Naive thymus-derived CD8-positive, alpha-beta T cell (primary cell): ENCODE measurements at regions not wholly inside any gene's neighbourhood (a gene's known extent, or its start where the extent isn't known, plus 50 kb on each side); places are given as distances from the start of the nearest gene placed in this dataset.

Source experiments
- ATAC-seq, 2 donors: fragments of 150-1000 bp; cut with Tn5 transposase in 1 of 2; sonication (Bioruptor Pico), chemical (Tn5 transposase) in 1 of 2; 1 replicate in 1 of 2; 2 replicates in 1 of 2; pipeline ENCODE4 v1.10.0; 2021; ENCODE audit warnings: mild to moderate bottlenecking in 2 of 2, moderate library complexity in 2 of 2
- POLR2A ChIA-PET: fragments of 350-600 bp; sonication (Branson Sonifier 250); formaldehyde crosslinking; loops from one replicate; lab custom pipeline; 2021; ENCODE audit warnings: antibody characterized with exemption; lab: Charles Lee
- DNase-seq, 10 donors: peaks; one replicate each; pipeline versions ENCODE4 v3.0.0 to v3.0.0-alpha.2; 2020 to 2022
- H3K27ac Mint-ChIP-seq, 10 donors: one replicate each; pipeline ENCODE4 v1.8.0; 2020 to 2022; ENCODE audit warnings: mild to moderate bottlenecking in 10 of 10, mixed read lengths in 10 of 10, moderate library complexity in 4 of 10, inconsistent platforms in 1 of 10
- H3K27me3 Mint-ChIP-seq, 5 donors: one replicate each; pipeline ENCODE4 v1.8.0; 2021 to 2022; ENCODE audit warnings: mixed read lengths in 5 of 5
- H3K36me3 Mint-ChIP-seq, 3 donors: one replicate each; pipeline ENCODE4 v1.8.0; 2020 to 2022; ENCODE audit warnings: mixed read lengths in 3 of 3, mild to moderate bottlenecking in 2 of 3, inconsistent platforms in 1 of 3
- H3K4me1 Mint-ChIP-seq, 4 donors: one replicate each; pipeline ENCODE4 v1.8.0; 2021 to 2022; ENCODE audit warnings: mixed read lengths in 4 of 4
- H3K4me3 Mint-ChIP-seq, 10 donors: one replicate each; pipeline ENCODE4 v1.8.0; 2020 to 2022; ENCODE audit warnings: mild to moderate bottlenecking in 10 of 10, mixed read lengths in 10 of 10, moderate library complexity in 6 of 10, inconsistent platforms in 1 of 10
- H3K9me3 Mint-ChIP-seq, 9 donors: one replicate each; pipeline ENCODE4 v1.8.0; 2020 to 2022; ENCODE audit warnings: mixed read lengths in 9 of 9, mild to moderate bottlenecking in 3 of 9, inconsistent platforms in 1 of 9, moderate library complexity in 1 of 9

DNA sequence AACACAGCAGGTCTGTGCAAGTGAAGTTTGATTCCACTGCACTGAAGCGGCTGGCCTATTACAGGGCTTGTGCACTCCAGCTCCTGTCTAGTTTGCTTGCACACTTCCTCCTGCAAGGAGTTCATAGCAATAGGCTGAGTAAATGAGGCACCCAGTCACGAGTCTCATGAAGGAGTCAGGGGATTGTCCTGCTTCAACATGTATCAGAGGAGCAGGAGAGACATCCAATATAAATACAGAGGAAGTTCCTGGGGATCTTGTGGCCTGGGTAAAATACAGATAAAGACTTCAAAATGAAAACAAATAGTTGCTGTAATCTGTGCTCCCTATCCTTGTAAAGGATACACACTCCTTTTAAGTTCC lies 259.9 kb downstream of the SLITRK1 start:
- H3K36me3 Mint-ChIP-seq: no peaks in the 10 kb centered on the region
- POLR2A ChIA-PET: no interaction called here

DNA sequence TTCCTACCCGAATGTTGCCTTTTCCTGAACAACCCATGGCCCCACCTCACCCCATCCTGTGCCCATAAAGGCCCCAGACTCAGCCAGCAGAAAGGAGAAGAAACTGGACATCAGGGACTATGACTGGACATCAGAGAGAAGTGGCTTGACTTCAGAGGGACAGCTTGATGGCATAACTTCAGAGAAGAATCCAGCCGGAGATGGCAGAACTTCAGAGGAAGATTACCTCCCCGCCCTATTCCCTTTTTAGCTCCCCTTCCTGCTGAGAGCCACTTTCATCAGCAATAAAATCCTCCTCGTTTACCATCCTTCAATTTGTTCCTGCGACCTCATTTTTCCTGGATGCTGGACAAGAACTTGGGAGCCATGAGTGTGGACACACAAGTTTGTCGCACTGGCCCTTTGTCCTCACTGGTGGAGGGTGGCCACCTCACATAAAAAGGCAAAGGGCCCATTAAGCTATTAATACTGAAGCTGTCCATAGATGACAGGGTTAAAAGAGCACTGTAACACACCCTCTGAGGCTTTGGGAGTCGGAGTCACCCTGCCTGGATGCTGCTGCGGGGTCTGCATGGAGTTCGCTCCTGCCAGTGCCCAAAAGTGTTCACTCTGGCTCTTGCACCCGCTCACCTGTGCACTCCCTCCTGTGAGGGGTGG lies 260.4 kb downstream of the SLITRK1 start:
- POLR2A ChIA-PET: no interaction called here
- no peak for ATAC-seq
- H3K4me1 Mint-ChIP-seq: no peaks in the 10 kb centered on the region
- no peak for DNase-seq
- no peak overlapping the region for H3K4me3 Mint-ChIP-seq
- no peaks in the 10 kb centered on the region for H3K27me3 Mint-ChIP-seq
- H3K27ac Mint-ChIP-seq: no peak overlapping the region
- no peaks in the 10 kb centered on the region for H3K36me3 Mint-ChIP-seq
- peaks cover 0 to 14% (median 4%) of the 10 kb centered on the region in 9 donors for H3K9me3 Mint-ChIP-seq

More for the DNA sequence above, 259.9 kb downstream of the SLITRK1 start:
- Mint-ChIP-seq H3K27ac (no peak overlapping the region), H3K9me3 (peaks cover 0 to 11% (median 4%) of the 10 kb centered on the region in 9 donors), H3K4me1 (no peaks in the 10 kb centered on the region), H3K27me3 (no peaks in the 10 kb centered on the region), H3K4me3 (no peak overlapping the region)
- ATAC-seq (no peak), DNase-seq (no peak)

DNA sequence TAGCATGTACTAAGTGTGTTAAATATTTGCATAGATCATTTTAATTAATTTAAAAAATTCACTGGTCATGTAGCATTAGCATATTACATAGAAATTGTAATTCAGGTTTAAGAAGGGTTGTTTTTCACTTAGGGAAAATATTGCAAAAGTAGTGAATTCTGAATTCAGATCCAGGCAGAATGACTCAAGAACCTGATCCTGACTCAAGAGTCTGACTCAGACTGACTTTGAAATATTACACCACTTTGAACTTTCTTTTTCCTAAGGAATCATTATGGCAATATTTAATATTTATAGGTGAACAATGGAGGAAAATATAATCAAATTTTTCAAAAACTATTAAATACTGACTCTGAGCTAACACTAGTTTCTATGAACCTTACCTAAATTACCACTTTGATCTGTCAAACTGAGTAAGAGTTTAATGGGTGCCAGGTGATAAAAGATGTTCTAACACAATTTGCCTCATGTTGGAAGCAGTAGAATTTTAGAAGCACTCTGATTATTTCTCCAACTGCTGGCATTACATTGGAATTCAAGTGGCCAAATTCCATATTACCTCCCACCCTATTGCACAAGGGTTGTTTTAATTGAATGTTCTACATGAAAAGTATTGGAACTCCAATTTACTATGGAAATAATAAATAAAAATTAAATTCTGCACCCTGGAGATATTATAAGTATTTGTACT lies 261.6 kb downstream of the SLITRK1 start:
- H3K36me3 Mint-ChIP-seq: no peaks in the 10 kb centered on the region
- H3K27ac Mint-ChIP-seq: no peak overlapping the region
- ATAC-seq (no peak), DNase-seq (no peak)
- H3K4me3 Mint-ChIP-seq: no peak overlapping the region
- peaks cover 0 to 14% (median 4%) of the 10 kb centered on the region in 9 donors for H3K9me3 Mint-ChIP-seq
- POLR2A ChIA-PET: no interaction called here
- no peaks in the 10 kb centered on the region for H3K4me1 Mint-ChIP-seq
- no peaks in the 10 kb centered on the region for H3K27me3 Mint-ChIP-seq

DNA sequence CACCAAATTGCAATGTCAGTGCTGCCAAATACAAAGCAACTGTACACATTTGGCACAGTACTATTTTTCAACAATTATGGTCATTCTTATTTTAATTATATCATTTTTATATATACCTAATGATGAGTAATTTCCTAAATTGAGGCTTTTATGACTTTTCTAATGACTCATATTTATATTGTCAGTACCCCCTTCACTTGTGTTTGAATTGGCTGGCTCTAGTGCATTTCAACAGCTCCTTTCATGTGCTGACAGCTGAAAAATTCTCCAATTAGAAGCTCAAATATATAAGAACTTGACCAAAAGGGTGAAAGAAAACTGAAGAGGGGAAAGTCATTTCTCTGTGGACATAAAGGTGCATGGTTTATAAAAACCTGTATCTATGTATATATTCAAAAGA lies 263.3 kb downstream of the SLITRK1 start:
- ATAC-seq (no peak), DNase-seq (no peak)
- H3K9me3 Mint-ChIP-seq: peaks cover 0 to 12% (median 4%) of the 10 kb centered on the region in 9 donors
- POLR2A ChIA-PET: no interaction called here
- no peak overlapping the region for H3K27ac Mint-ChIP-seq
- no peaks in the 10 kb centered on the region for H3K4me1 Mint-ChIP-seq
- H3K36me3 Mint-ChIP-seq: no peaks in the 10 kb centered on the region
- H3K4me3 Mint-ChIP-seq: no peak overlapping the region
- no peaks in the 10 kb centered on the region for H3K27me3 Mint-ChIP-seq

DNA sequence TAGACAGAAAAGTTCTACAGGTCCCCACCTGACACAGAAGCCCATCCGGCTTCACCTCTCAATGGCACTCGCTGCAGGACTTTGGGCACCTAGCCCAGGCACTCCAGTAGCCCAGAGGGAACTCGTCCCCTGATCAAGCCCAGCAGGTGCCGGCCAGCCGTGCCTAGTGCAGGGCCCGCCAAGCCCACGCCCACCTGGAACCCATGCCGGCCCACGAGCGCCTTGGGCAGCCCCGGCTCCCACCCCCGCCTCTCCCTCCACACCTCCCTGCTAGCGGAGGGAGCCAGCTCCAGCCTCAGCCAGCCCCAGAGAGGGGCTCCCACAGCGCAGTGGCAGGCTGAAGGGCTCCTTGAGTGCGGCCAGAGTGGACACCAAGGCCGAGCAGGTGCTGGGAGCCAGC lies 268.8 kb downstream of the SLITRK1 start:
- H3K36me3 Mint-ChIP-seq: no peaks in the 10 kb centered on the region
- H3K27me3 Mint-ChIP-seq: no peaks in the 10 kb centered on the region
- peaks cover 5 to 23% (median 15%) of the 10 kb centered on the region in 9 donors for H3K9me3 Mint-ChIP-seq
- H3K4me3 Mint-ChIP-seq: no peak overlapping the region
- POLR2A ChIA-PET: no interaction called here
- no peak for ATAC-seq
- no peak overlapping the region for H3K27ac Mint-ChIP-seq
- no peaks in the 10 kb centered on the region for H3K4me1 Mint-ChIP-seq
- no peak for DNase-seq

DNA sequence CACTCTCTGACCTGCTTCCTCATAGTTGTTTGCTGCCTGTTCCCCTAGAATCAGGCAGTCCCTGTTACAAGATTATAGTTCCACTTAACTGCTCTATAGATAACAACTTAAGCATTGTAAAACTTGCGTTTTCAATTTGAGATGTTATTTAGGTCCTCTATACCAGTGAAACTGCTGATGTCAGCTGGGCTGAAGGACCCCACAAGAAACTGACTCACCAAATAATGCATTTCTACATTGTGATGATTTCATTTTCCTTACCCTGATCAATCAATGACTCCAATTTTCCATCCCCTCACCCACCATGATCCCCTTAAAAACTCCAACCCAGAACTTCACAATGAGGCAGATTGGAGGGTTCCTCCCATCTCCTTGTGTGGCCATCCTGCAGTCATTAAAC lies 280.7 kb downstream of the SLITRK1 start:
- ATAC-seq: no peak
- no peaks in the 10 kb centered on the region for H3K27me3 Mint-ChIP-seq

DNA sequence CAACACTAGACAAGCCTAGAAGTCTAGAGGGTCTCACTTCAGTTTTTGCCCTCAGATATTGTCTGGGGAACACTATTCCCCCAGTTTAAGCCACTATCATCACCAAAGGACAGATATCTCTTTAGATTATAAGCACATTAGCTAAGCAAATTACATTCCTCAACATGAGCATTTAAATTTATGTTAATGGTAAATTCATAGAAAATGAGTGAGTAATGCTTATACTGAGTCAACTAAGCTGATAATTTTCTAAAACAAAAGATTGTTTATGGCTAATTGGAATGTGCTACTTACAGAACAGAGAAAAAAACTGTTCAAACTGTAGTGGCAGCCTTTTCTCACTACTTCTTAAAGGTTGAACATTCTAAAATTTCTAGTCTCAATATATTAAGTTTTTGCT lies 290.2 kb downstream of the SLITRK1 start:
- Mint-ChIP-seq H3K4me1 (no peaks in the 10 kb centered on the region), H3K27ac (no peak overlapping the region), H3K4me3 (no peak overlapping the region), H3K9me3 (peaks cover 0 to 4% (median 0%) of the 10 kb centered on the region in 9 donors), H3K36me3 (no peaks in the 10 kb centered on the region), H3K27me3 (no peaks in the 10 kb centered on the region)
- POLR2A ChIA-PET: no interaction called here
- ATAC-seq (no peak), DNase-seq (no peak)

More for the DNA sequence above, 280.7 kb downstream of the SLITRK1 start:
- Mint-ChIP-seq H3K4me1 (no peaks in the 10 kb centered on the region), H3K4me3 (no peak overlapping the region), H3K36me3 (no peaks in the 10 kb centered on the region), H3K27ac (no peak overlapping the region), H3K9me3 (peaks cover 0 to 8% (median 0%) of the 10 kb centered on the region in 9 donors)
- POLR2A ChIA-PET: no interaction called here
- DNase-seq: no peak

DNA sequence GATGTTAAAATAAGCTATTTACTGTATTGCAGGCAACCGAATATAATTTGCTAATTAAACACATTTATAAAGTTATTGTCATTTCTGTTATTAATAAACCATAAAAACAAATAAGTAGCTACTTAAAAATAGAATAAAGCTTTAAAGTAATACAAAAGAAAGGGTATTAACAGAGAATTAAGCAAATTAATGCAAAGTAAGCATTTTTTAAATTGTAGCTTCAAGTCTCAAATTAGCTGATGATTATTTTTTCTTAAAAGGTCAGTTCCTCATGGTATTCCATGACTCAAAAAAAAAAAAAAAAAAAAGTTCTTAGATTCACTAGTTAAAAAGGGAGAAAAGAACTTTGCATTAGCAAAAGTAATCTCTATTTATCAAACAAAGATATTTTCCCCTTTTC lies 292.5 kb downstream of the SLITRK1 start:
- no peak overlapping the region for H3K4me3 Mint-ChIP-seq
- H3K9me3 Mint-ChIP-seq: peaks cover 0 to 8% (median 0%) of the 10 kb centered on the region in 9 donors
- no peak overlapping the region for H3K27ac Mint-ChIP-seq
- no peaks in the 10 kb centered on the region for H3K27me3 Mint-ChIP-seq
- no peak for ATAC-seq
- H3K36me3 Mint-ChIP-seq: no peaks in the 10 kb centered on the region
- POLR2A ChIA-PET: no interaction called here
- no peaks in the 10 kb centered on the region for H3K4me1 Mint-ChIP-seq
- DNase-seq: no peak

DNA sequence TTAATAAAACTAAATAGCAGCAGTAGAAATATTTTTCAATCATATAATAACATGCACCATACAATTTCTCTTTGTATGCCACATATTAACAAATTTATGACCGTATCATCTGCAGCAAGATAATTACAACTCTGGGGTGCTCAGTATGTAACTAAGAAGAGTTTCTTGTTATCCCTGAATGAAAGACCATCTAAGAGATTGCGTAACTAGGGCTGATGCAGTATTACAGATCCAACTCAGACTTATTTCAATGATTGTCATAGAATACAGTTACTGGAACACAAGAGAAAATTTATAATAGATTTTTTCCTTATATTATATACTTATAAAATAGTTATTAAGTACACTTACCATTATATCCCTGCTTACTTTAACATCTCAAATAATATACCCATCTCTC lies 305.1 kb downstream of the SLITRK1 start:
- DNase-seq: no peak
- Mint-ChIP-seq H3K4me3 (no peak overlapping the region), H3K27ac (no peak overlapping the region), H3K9me3 (peaks cover 0 to 24% (median 0%) of the 10 kb centered on the region in 9 donors), H3K27me3 (no peaks in the 10 kb centered on the region), H3K36me3 (no peaks in the 10 kb centered on the region), H3K4me1 (no peaks in the 10 kb centered on the region)
- ATAC-seq: no peak
- POLR2A ChIA-PET: no interaction called here

DNA sequence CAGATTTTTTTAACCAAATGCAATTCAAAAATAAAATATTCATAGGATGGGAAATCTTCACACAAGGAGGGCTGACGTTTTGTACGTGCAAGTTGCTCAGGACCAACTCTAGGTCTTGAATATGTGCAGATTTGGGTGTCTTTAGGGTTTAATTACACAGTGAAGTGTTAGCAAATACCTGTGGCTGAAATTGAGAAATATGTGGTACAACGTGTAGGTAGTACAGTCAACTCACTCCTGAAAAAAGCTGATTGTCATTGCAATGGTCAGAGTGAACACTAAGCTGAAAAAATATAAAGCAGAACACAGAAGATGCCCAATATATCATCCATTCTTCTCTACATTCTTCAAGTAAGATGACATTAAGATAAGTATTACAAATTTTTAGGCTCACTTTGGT lies 314.3 kb downstream of the SLITRK1 start:
- Mint-ChIP-seq H3K27me3 (no peaks in the 10 kb centered on the region), H3K36me3 (no peaks in the 10 kb centered on the region), H3K27ac (no peak overlapping the region), H3K9me3 (peaks cover 0 to 15% (median 3%) of the 10 kb centered on the region in 9 donors), H3K4me3 (no peak overlapping the region), H3K4me1 (no peaks in the 10 kb centered on the region)
- POLR2A ChIA-PET: no interaction called here
- DNase-seq (no peak), ATAC-seq (no peak)

DNA sequence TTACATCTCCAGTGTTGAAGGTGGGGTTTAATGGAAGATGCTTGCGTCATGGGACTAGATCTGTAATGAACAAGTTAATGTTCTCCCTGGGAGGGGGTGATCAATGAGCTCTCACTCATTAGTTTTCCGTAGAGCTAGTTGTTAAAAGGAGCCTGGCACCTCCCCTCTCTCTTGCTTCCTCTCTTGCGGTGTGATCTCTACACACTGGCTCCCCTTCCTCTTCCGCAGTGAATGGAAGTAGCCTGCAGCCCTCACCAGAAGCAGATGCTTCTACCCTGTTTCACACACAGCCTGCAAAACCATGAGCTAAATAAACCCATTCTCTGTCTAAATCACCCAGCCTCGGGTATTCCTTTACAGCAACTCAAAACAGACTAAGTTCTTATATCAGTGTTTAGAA lies 318.8 kb downstream of the SLITRK1 start:
- no peak overlapping the region for H3K4me3 Mint-ChIP-seq
- peaks cover 0 to 7% (median 0%) of the 10 kb centered on the region in 9 donors for H3K9me3 Mint-ChIP-seq
- H3K36me3 Mint-ChIP-seq: no peaks in the 10 kb centered on the region
- no peaks in the 10 kb centered on the region for H3K27me3 Mint-ChIP-seq
- H3K27ac Mint-ChIP-seq: no peak overlapping the region
- no peaks in the 10 kb centered on the region for H3K4me1 Mint-ChIP-seq
- ATAC-seq (no peak), DNase-seq (no peak)
- POLR2A ChIA-PET: no interaction called here

DNA sequence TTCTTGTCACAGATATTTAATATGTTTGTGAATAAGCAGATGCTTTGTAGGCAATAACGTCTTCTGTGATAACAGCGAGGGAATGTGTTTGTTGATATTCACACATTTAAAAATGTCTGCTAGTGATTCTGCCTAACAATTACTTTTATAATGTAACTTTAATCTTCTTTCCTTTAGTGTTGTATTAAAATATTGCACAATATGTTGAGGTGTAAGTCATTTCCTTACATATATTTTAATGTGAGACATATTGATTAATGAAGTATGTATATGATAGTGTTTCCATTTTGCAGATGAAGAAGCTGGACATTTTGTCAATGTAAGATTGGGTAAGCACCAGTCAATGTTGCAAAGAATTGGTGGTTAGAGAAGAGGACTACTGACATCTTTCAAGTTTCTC lies 324.4 kb downstream of the SLITRK1 start:
- no peak overlapping the region for H3K27ac Mint-ChIP-seq
- no peaks in the 10 kb centered on the region for H3K4me1 Mint-ChIP-seq
- H3K9me3 Mint-ChIP-seq: peaks cover 0 to 4% (median 0%) of the 10 kb centered on the region in 9 donors
- no peaks in the 10 kb centered on the region for H3K36me3 Mint-ChIP-seq
- peaks cover 0 to 1% (median 0%) of the 10 kb centered on the region in 5 donors for H3K27me3 Mint-ChIP-seq
- no peak for ATAC-seq
- POLR2A ChIA-PET: no interaction called here
- no peak overlapping the region for H3K4me3 Mint-ChIP-seq
- no peak for DNase-seq

DNA sequence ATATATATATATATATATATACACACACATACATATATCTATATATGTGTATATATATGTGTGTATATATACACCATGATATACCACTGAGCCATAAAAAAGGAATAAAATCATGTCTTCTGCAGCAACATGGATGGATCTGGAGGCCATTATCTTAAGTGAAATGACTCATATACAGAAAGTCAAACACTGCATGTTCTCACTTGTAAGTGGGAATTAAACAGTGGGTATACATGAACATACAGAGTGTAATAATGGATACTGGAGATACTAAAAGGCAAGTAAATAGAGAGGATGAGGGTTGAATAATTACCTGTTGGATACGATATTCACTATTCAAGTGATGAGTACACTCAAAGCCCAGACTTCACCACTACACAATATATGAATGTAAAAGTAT lies 332.6 kb downstream of the SLITRK1 start:
- ATAC-seq: no peak
- POLR2A ChIA-PET: no interaction called here

DNA sequence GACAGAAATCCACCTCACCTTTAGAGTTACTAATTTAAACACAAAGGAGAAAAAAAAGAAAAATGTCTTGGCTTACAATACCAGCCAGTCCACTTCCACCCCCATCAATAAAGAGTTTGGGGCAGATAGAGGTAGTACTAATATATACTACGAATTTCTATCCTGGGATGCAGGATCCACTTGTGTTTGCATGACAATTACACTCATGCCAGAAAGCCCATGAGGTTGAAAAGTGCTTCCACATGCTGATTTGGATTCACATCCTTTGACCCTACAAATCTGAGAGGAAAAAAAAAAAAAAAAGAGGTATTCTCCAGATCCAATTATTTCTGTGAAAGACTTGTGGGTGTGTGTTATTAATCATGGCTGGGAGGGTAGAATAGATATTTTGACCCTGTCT lies 335.2 kb downstream of the SLITRK1 start:
- no peak for ATAC-seq
- POLR2A ChIA-PET: no interaction called here

More for the DNA sequence above, 332.6 kb downstream of the SLITRK1 start:
- Mint-ChIP-seq H3K36me3 (no peaks in the 10 kb centered on the region), H3K4me3 (no peak overlapping the region), H3K27me3 (peaks cover 0 to 1% (median 0%) of the 10 kb centered on the region in 5 donors), H3K4me1 (no peaks in the 10 kb centered on the region), H3K9me3 (peaks cover 0 to 10% (median 0%) of the 10 kb centered on the region in 9 donors), H3K27ac (no peak overlapping the region)
- no peak for DNase-seq

More for the DNA sequence above, 335.2 kb downstream of the SLITRK1 start:
- no peak for DNase-seq
- no peaks in the 10 kb centered on the region for H3K36me3 Mint-ChIP-seq
- no peak overlapping the region for H3K27ac Mint-ChIP-seq
- H3K27me3 Mint-ChIP-seq: no peaks in the 10 kb centered on the region
- H3K4me3 Mint-ChIP-seq: no peak overlapping the region
- peaks cover 0 to 12% (median 5%) of the 10 kb centered on the region in 9 donors for H3K9me3 Mint-ChIP-seq
- no peaks in the 10 kb centered on the region for H3K4me1 Mint-ChIP-seq
